NCI-H2171 (cell line): ENCODE measurements at regions not wholly inside any gene's neighbourhood (a gene's known extent, or its start where the extent isn't known, plus 50 kb on each side); places are given as distances from the start of the nearest gene placed in this dataset.

Experiments used
- DNase-seq: peaks from one replicate; lab custom pipeline; 2025; lab: John Stamatoyannopoulos, UW

DNA sequence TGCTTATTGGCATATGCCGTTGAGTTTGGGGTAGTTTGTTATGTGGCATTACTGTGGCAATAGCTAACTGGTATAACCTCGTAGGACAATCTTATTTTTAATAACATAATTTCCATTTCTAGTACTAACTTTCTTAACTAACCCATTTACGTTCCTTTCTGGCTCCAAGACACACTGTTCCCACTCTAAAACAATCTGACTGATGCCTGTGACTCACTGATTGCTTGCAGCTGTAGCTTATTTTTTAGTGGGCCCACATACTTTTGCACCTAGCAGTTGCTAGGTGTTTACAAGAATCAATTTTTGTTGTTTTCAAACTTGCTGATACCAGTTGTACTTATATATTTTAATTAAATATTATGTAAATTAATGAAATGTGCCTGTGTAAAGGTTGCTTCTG is 52.2 kb downstream of the FAT3 start:
- DNase-seq = no peak

DNA sequence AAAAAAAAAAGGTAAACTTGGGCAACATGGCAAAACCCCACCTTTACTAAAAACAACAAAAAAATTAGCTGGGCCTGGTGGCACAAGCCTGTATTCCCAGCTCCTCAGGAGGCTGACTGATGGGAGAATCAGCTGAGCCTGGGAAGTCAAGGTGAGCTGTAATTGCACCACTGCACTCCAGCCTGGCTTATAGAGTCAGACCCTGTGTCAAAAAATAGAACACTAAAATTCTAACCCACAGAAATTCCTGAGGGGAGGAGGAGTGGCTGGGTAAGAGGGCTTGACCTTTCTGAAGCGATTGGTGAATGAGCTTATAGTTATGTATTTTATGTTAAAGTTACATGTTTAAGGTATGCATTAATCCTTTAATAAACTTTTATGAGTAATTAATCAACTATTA is 53.3 kb downstream of the FAT3 start:
- no peak for DNase-seq

- no peak for DNase-seq
Observed at GRCh38 chr11:92278791-92279433, 54.3 kb downstream of the FAT3 start.

- no peak for DNase-seq
Observed at GRCh38 chr11:92284107-92284506, 59.5 kb downstream of the FAT3 start.

DNA sequence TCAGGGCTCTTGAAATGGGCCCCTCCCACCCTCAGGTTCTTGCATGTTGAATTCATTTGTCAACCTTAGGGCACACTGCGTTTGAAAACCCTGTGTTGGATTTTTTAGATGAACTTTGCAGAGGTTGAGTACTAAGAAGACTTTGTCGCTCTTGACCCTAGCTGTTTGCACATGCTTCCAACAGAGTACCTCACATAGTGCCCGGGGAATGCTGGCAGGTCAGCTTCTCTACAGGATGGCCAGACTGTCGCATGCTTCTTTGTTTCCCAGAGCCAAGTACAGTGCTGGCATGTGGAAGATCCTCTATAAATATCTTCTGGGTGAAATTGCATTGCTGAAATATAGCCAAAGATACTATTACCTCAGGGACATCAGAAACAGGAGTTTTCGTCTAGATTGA is 59.9 kb downstream of the FAT3 start:
- no peak for DNase-seq

DNA sequence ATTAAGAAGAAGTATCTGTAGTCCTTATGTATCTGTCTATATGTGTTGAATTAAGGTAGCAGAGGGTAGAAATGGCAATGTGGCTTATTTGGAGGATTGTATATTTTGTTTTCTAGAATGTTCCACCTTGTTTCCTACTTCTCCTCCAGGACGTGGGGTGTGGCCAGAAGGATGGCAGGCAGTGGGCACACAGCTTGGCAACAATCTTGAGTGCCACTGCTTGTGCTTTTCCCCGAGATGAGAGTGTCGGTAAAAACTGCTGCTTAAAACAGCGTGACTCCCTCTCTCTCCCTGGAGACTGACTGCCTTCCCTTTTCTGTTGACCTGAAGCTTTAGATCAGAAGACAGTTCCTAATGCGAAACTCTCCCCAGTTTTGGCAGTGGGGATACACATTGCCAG is 61.2 kb downstream of the FAT3 start:
- no peak for DNase-seq

GRCh38 chr11:92286709-92287108 is 62.1 kb downstream of the FAT3 start:
- no peak for DNase-seq

DNA sequence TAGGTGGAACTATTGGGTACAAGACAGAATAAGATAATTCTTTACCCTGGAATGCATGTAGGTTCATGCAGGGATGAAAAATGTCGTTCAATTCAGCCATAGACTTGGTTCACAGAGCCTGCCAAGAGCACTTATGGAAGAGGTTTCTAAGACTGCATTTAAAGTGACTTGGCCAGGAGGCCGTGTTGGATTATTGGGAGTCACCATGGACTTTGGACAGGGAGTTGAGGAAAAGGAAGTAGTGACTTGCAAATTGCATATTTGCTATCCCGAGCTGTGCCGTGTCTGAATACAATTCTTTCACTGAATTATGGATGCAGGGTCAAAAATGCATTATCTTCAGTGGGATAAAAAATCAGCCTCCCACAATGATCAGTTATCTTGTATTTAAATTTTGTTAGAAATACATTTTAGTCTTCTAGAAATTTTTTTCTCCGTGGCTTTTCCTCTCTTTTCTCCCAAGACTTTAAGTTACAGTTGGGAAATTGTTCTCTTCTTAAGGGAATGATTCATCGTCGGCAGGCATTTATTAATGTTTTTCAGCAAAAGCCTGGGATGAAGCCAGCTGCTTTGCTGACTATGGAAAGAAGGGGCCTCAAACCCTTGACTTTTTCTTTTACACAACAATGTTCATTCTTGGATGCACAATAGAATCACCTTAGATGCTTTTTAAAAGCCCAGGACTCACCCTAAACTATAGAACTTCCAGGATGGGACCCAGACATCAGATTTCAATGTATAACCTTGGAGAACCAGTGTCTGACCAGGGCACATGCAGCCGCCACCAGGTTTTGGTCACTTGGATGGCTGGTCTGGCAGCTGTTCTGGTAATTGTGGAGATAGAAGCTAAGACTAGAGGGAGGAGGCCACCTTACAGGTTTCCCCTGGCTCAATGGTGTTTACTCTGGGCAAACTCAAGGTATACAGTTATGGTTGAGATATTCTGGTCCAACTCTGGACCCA is 70.8 kb downstream of the FAT3 start:
- no peak for DNase-seq

DNA sequence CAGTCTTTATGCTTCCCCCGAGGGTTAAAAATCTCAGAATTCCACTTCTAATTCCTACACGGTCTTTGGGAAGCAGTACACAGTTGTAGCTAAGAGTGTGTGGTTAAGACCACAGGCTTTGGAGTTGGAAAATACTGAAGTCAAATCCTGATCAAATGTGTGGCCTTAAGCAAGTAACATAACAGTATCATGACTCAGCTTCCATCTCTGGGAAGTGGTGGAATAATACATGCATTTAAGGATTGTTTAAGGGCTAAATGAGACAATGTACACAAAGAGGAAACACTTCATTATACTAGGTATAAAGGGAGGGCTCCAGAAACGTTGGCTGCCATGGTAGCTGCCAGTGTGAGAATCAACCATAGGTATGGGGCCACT is 71.5 kb downstream of the FAT3 start:
- DNase-seq = no peak

- no peak for DNase-seq
Observed at GRCh38 chr11:92297567-92298553, 73.2 kb downstream of the FAT3 start.

- DNase-seq = no peak
Observed at GRCh38 chr11:92300876-92301275, 76.3 kb downstream of the FAT3 start.

GRCh38 chr11:92302770-92303169 is 78.2 kb downstream of the FAT3 start:
- no peak for DNase-seq

DNA sequence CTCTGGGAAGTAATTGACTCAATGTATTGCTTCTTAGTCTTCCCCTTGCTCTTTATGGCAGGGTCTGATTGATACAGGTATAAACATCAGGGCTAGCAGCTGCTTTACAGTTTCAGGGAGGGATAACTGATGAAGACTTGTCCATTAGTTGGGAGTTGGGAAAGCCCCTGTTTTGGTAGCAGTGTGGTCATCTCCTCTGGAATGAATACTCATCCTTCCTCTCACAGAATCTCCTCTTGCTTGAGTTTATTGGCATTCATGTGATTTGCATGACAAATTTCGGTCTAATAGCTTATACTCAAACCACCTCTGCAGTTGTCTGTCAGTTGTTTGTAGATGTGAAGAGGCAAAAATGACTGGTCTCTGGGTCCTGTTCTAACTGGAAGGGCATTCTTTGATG is 79.7 kb downstream of the FAT3 start:
- DNase-seq = no peak

GRCh38 chr11:92306966-92307510 is 82.4 kb downstream of the FAT3 start:
- no peak for DNase-seq

GRCh38 chr11:92308366-92308765 is 83.7 kb downstream of the FAT3 start:
- DNase-seq = no peak

DNA sequence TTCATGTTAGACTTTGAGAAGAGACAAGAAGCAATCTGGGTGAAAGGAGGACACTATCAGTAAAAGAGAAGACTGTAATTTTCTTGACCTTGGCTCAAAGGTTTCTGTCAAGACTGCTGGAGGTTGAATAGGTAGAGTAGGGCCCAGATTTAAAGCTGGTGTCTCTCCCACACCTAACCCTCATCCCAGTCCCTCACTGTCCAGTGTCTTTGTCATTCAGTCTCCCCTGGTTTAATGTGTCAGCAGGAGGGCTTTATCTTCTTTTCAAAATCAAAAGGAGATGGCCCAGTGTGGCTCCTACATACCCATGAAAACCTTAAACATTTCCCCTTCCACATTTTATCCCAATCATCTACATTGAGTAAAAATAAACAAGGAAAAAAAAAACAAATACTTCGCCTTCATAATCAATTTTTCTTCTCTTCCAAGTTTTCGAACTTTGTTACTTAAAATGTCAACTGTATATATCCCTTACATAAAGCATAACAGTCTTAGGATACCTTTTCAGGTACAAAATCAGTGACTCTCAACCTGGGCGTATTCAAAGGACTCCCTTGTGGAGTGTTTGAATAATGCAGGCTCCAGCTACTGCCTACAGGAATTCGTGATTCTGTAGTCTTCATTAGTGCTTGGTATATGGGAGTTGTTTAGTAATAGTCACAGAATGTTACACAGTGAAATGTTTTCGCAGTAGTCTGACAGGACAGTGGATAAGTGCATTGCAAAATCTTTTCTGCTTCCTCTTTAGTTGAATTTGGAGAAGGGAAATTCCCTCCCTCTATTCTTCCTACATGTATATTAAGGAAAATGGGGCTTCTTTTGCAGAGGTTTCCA is 87.2 kb downstream of the FAT3 start:
- DNase-seq = no peak

DNA sequence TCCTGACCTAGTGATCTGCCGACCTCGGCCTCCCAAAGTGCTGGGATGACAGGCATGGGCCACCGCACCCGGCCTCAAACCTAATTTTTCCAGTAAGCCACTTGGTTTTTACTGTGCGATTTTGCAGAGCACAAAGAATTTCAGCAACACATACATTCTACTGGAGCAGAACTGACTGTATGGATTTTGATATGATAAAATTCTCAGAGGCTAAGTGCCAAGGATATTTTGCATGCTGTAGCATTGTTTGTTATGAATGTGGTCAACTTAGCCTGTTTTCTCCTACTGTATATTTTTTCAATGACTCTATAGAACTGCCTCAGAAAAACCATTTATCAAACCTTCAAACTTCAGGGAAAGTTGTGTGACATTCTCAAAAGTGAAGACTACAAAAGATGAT is 89.2 kb downstream of the FAT3 start:
- no peak for DNase-seq

DNA sequence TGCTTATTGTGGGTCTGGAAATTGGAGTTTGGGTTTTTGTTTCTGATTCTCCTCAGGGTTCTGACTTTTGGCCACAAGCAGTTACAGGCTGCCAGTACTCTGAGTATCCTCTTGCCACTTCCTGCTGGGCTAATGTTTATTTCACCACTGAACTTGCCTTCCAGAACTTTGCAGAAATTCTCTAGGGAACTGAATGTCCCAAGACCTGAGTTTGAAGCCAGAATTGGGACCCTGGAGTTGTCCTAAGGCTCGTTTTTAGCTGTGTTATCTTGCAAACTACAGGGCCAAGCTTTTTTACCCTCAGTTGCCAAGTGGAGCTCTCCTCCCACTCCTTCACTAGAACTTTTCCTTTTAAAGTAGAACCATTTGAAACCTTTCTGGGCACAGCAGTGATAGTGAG is 89.9 kb downstream of the FAT3 start:
- no peak for DNase-seq

GRCh38 chr11:92316106-92316809 is 91.6 kb downstream of the FAT3 start:
- DNase-seq = no peak

DNA sequence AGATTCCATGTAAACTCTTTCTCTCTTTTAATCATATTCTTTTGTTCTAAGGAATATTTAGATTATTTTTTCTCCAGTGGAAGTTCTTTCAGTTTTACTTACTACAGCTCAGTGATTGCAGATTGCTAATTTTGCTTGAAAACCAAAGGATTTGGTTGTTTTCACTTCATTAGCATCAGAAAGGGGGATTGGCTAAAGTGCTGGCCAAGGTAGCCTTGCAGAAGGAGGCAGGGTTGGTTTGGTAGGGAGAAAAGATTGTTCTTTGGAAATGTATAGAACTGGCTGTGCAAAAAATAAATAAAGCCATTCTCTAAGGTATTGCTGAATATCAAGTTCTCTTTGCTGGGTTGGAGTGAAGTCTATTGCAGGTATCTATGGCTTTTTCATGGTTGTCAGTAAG is 92.6 kb downstream of the FAT3 start:
- no peak for DNase-seq
